ENCODE measurements at regions not wholly inside any gene's neighbourhood (a gene's known extent, or its start where the extent isn't known, plus 50 kb on each side); places are given as distances from the start of the nearest gene placed in this dataset.

GRCh38 chr1:117803318-117803717 is 126.1 kb downstream of the GDAP2 start:
- DNase-seq (ENCODE audit: low read depth in 2 of 2): no peak

- no peak for DNase-seq (ENCODE audit: low read depth in 2 of 2)
These were observed 119.7 kb downstream of the GDAP2 start for GRCh38 chr1:117809764-117810163.

GRCh38 chr1:117810553-117810952 is 118.9 kb downstream of the GDAP2 start:
- no peak for DNase-seq (ENCODE audit: low read depth in 2 of 2)

GRCh38 chr1:117812869-117813511 is 116.4 kb downstream of the GDAP2 start:
- no peak for DNase-seq (ENCODE audit: low read depth in 2 of 2)

Measured in stimulated activated CD8-positive, alpha-beta memory T cell treated with anti-CD3 and anti-CD28 coated beads, Interleukin-15, amount 100 ng/mL, for 4 hours (primary cell).